GM23248 (cell line): ENCODE measurements at regions not wholly inside any gene's neighbourhood (a gene's known extent, or its start where the extent isn't known, plus 50 kb on each side); places are given as distances from the start of the nearest gene placed in this dataset.

ENCODE experiments used
- DNase-seq: peaks from one replicate; pipeline ENCODE4 v3.0.0-alpha.2; 2015
- H2AFZ ChIP-seq: fragments of 200-600 bp; sonication (generic); 2 replicates; pipeline ENCODE4 v1.6.1; 2016; ENCODE audit warnings: antibody characterized with exemption
- H3F3A ChIP-seq: fragments of 200-600 bp; sonication (generic); 2 replicates; pipeline ENCODE4 v1.6.1; 2016; ENCODE audit warnings: mild to moderate bottlenecking, antibody characterized with exemption, mixed run types; ENCODE audit not compliant: insufficient read depth
- H3K27ac ChIP-seq: fragments of 200-600 bp; sonication (generic); 2 replicates; pipeline ENCODE4 v1.5.1; 2016; ENCODE audit warnings: mild to moderate bottlenecking
- H3K27me3 ChIP-seq: fragments of 200-600 bp; sonication (generic); replicated peaks from 2 replicates; pipeline ENCODE4 v1.6.1; 2016; ENCODE audit warnings: mild to moderate bottlenecking; ENCODE audit not compliant: insufficient read depth
- H3K36me3 ChIP-seq: fragments of 200-600 bp; sonication (generic); 2 replicates; pipeline ENCODE4 v1.6.1; 2016; ENCODE audit warnings: low read depth, mild to moderate bottlenecking
- H3K4me1 ChIP-seq: fragments of 200-600 bp; sonication (generic); 2 replicates; pipeline ENCODE4 v1.6.1; 2016; ENCODE audit warnings: mild to moderate bottlenecking; ENCODE audit not compliant: insufficient read depth
- H3K4me2 ChIP-seq: fragments of 200-600 bp; sonication (generic); one replicate; pipeline ENCODE4 v1.6.1; 2016; ENCODE audit warnings: mild to moderate bottlenecking; ENCODE audit not compliant: unreplicated experiment
- H3K4me3 ChIP-seq: fragments of 200-600 bp; sonication (generic); 2 replicates; pipeline ENCODE4 v1.5.1; 2016; ENCODE audit warnings: mild to moderate bottlenecking
- H3K79me2 ChIP-seq: fragments of 200-600 bp; sonication (generic); 2 replicates; pipeline ENCODE4 v1.6.1; 2016; ENCODE audit warnings: mild to moderate bottlenecking; ENCODE audit not compliant: insufficient read depth
- H3K9ac ChIP-seq: fragments of 200-600 bp; sonication (generic); 2 replicates; pipeline ENCODE4 v1.6.1; 2016; ENCODE audit warnings: mild to moderate bottlenecking
- H3K9me2 ChIP-seq: fragments of 200-600 bp; sonication (generic); 2 replicates; pipeline ENCODE4 v1.6.1; 2016; ENCODE audit warnings: mixed run types, mild to moderate bottlenecking, moderate library complexity; ENCODE audit not compliant: insufficient read depth
- H3K9me3 ChIP-seq: fragments of 200-600 bp; sonication (generic); one replicate; pipeline ENCODE4 v1.6.1; 2017; ENCODE audit warnings: low read depth
- H4K20me1 ChIP-seq: fragments of 200-600 bp; sonication (generic); 2 replicates; pipeline ENCODE4 v1.6.0; 2016; ENCODE audit not compliant: insufficient read depth
- EZH2 ChIP-seq: fragments of 200-600 bp; sonication (generic); IDR thresholded peaks from 2 replicates; pipeline ENCODE4 v1.6.1; 2018; ENCODE audit warnings: antibody characterized with exemption, mild to moderate bottlenecking; ENCODE audit not compliant: insufficient read depth, poor library complexity, severe bottlenecking
- EZH2phosphoT487 ChIP-seq: fragments of 200-600 bp; sonication (generic); IDR thresholded peaks from 2 replicates; pipeline ENCODE4 v1.6.1; 2018; ENCODE audit warnings: antibody characterized with exemption, moderate library complexity, mild to moderate bottlenecking, low read depth; ENCODE audit not compliant: insufficient read depth
- WGBS, 2 experiments: methylation state at CpG; one replicate each; pipeline ENCODE4 v1.1.6; 2015 to 2017; ENCODE audit warnings: low lambda C conversion rate in 2 of 2, low coverage in 1 of 2; ENCODE audit errors: missing lambda C conversion rate in 2 of 2; 5-methylcytosine and 5-hydroxymethylcytosine counted together
- in situ Hi-C: fragments of 300-500 bp; cut with MboI; formaldehyde crosslinking; loops from 2 replicates; pipeline ENCODE4 v1.15.0; 2020

- H3K27me3 ChIP-seq, result peaks cover 21% of the 10 kb centered on the region
- no peak overlapping the region for H3K9ac ChIP-seq
- H2AFZ ChIP-seq, result no peak overlapping the region
- H3K4me2 ChIP-seq, result no peak overlapping the region
- no peaks in the 10 kb centered on the region for H3K36me3 ChIP-seq
- in situ Hi-C loops, result no loop called here
- no peaks in the 10 kb centered on the region for H3K9me2 ChIP-seq
- WGBS, 2 experiments, result 31 to 42% methylated on average over 4 of the region's 4 CpGs
- H3K4me1 ChIP-seq, result no peaks in the 10 kb centered on the region
- H4K20me1 ChIP-seq, result no peaks in the 10 kb centered on the region
- no peak overlapping the region for H3K27ac ChIP-seq
- no peaks in the 10 kb centered on the region for H3F3A ChIP-seq
- no peak for TF ChIP-seq EZH2
- TF ChIP-seq EZH2phosphoT487, result no peak
- no peaks in the 10 kb centered on the region for H3K79me2 ChIP-seq
- no peak overlapping the region for H3K4me3 ChIP-seq
- DNase-seq, result no peak
- no peaks in the 10 kb centered on the region for H3K9me3 ChIP-seq
Measured at GRCh38 chr3:193932576-193932975, 203.4 kb upstream of the HES1 start.

- peaks cover 25% of the 10 kb centered on the region for H3K27me3 ChIP-seq
- H2AFZ ChIP-seq, result no peak overlapping the region
- no peak for TF ChIP-seq EZH2phosphoT487
- TF ChIP-seq EZH2, result no peak
- H4K20me1 ChIP-seq, result no peaks in the 10 kb centered on the region
- in situ Hi-C loops, result no loop called here
- H3K36me3 ChIP-seq, result no peaks in the 10 kb centered on the region
- H3K4me1 ChIP-seq, result no peaks in the 10 kb centered on the region
- no peaks in the 10 kb centered on the region for H3F3A ChIP-seq
- no peak overlapping the region for H3K4me2 ChIP-seq
- no peaks in the 10 kb centered on the region for H3K79me2 ChIP-seq
- H3K9ac ChIP-seq, result no peak overlapping the region
- WGBS, 2 experiments, result 78 to 90% methylated on average over 1 of the region's 1 CpG
- no peak overlapping the region for H3K4me3 ChIP-seq
- H3K9me2 ChIP-seq, result no peaks in the 10 kb centered on the region
- H3K9me3 ChIP-seq, result no peaks in the 10 kb centered on the region
- DNase-seq, result no peak
- no peak overlapping the region for H3K27ac ChIP-seq
Measured at GRCh38 chr3:193933451-193933850, 202.5 kb upstream of the HES1 start.

- H3K27ac ChIP-seq, result no peak overlapping the region
- no peaks in the 10 kb centered on the region for H3K4me1 ChIP-seq
- peaks cover 28% of the 10 kb centered on the region for H3K27me3 ChIP-seq
- WGBS, 2 experiments, result 27 to 34% methylated on average over 1 of the region's 1 CpG
- H3K9ac ChIP-seq, result no peak overlapping the region
- no peak overlapping the region for H2AFZ ChIP-seq
- no peak overlapping the region for H3K4me2 ChIP-seq
- no peaks in the 10 kb centered on the region for H3K9me2 ChIP-seq
- no peaks in the 10 kb centered on the region for H4K20me1 ChIP-seq
- no peak for TF ChIP-seq EZH2phosphoT487
- no peak for TF ChIP-seq EZH2
- H3K36me3 ChIP-seq, result no peaks in the 10 kb centered on the region
- H3K4me3 ChIP-seq, result no peak overlapping the region
- in situ Hi-C loops, result no loop called here
- H3K79me2 ChIP-seq, result no peaks in the 10 kb centered on the region
- no peaks in the 10 kb centered on the region for H3K9me3 ChIP-seq
- DNase-seq, result no peak
- no peaks in the 10 kb centered on the region for H3F3A ChIP-seq
Measured at GRCh38 chr3:193935916-193936315, 200.0 kb upstream of the HES1 start.

GRCh38 chr3:193938613-193939012 lies 197.3 kb upstream of the HES1 start:
- no peak overlapping the region for H3K9ac ChIP-seq
- no peaks in the 10 kb centered on the region for H3K36me3 ChIP-seq
- no peaks in the 10 kb centered on the region for H3K79me2 ChIP-seq
- no peaks in the 10 kb centered on the region for H3K9me2 ChIP-seq
- no peaks in the 10 kb centered on the region for H3K9me3 ChIP-seq
- no peaks in the 10 kb centered on the region for H3F3A ChIP-seq
- WGBS, 2 experiments, result 48 to 51% methylated on average over 6 of the region's 6 CpGs
- DNase-seq, result no peak
- no peak overlapping the region for H3K4me2 ChIP-seq
- in situ Hi-C loops, result no loop called here
- no peak overlapping the region for H3K4me3 ChIP-seq
- no peaks in the 10 kb centered on the region for H4K20me1 ChIP-seq
- H2AFZ ChIP-seq, result no peak overlapping the region
- TF ChIP-seq EZH2phosphoT487, result no peak
- TF ChIP-seq EZH2, result no peak
- peaks cover 36% of the 10 kb centered on the region for H3K27me3 ChIP-seq
- no peak overlapping the region for H3K27ac ChIP-seq
- no peaks in the 10 kb centered on the region for H3K4me1 ChIP-seq

- in situ Hi-C loops, result no loop called here
- H3K4me1 ChIP-seq, result no peaks in the 10 kb centered on the region
- H3K27ac ChIP-seq, result no peak overlapping the region
- no peak for TF ChIP-seq EZH2phosphoT487
- H3K9me3 ChIP-seq, result no peaks in the 10 kb centered on the region
- H3K4me2 ChIP-seq, result no peak overlapping the region
- H3K9me2 ChIP-seq, result no peaks in the 10 kb centered on the region
- peaks cover 36% of the 10 kb centered on the region for H3K27me3 ChIP-seq
- H3K4me3 ChIP-seq, result no peak overlapping the region
- DNase-seq, result no peak
- no peak overlapping the region for H3K9ac ChIP-seq
- H3K36me3 ChIP-seq, result no peaks in the 10 kb centered on the region
- no peaks in the 10 kb centered on the region for H3K79me2 ChIP-seq
- H3F3A ChIP-seq, result no peaks in the 10 kb centered on the region
- H4K20me1 ChIP-seq, result no peaks in the 10 kb centered on the region
- no peak overlapping the region for H2AFZ ChIP-seq
- 40 to 50% methylated on average over 4 of the region's 4 CpGs for WGBS, 2 experiments
Measured at GRCh38 chr3:193939527-193939926, 196.4 kb upstream of the HES1 start.
